HG03469 (cell line): ENCODE measurements at regions not wholly inside any gene's neighbourhood (a gene's known extent, or its start where the extent isn't known, plus 50 kb on each side); places are given as distances from the start of the nearest gene placed in this dataset.

ENCODE experiments used
- ATAC-seq: cut with Tn5 transposase; IDR thresholded peaks from one replicate; pipeline ENCODE4 v1.9.1; 2021; ENCODE audit warnings: mild to moderate bottlenecking, moderate library complexity, moderate number of reproducible peaks; ENCODE audit not compliant: unreplicated experiment

GRCh38 chr15:85976102-85976501 lies 103.6 kb upstream of the AGBL1 start:
- ATAC-seq: no peak

- ATAC-seq: no peak
Observed at GRCh38 chr15:85976986-85977385, 102.7 kb upstream of the AGBL1 start.

- no peak for ATAC-seq
Observed at GRCh38 chr15:85977586-85977985, 102.1 kb upstream of the AGBL1 start.

GRCh38 chr15:85979929-85980328 lies 99.7 kb upstream of the AGBL1 start:
- no peak for ATAC-seq

GRCh38 chr15:85980946-85981345 lies 98.7 kb upstream of the AGBL1 start:
- no peak for ATAC-seq

GRCh38 chr15:85984241-85984640 lies 95.4 kb upstream of the AGBL1 start:
- no peak for ATAC-seq

- ATAC-seq: no peak
Observed at GRCh38 chr15:85986116-85986515, 93.6 kb upstream of the AGBL1 start.

GRCh38 chr15:85986741-85987140 lies 92.9 kb upstream of the AGBL1 start:
- no peak for ATAC-seq

GRCh38 chr15:85988741-85989140 lies 90.9 kb upstream of the AGBL1 start:
- ATAC-seq: no peak

- ATAC-seq: no peak
Observed at GRCh38 chr15:85992224-85992623, 87.4 kb upstream of the AGBL1 start.

GRCh38 chr15:85993116-85993515 lies 86.6 kb upstream of the AGBL1 start:
- ATAC-seq: no peak

GRCh38 chr15:85997618-85998017 lies 82.1 kb upstream of the AGBL1 start:
- ATAC-seq: no peak

- no peak for ATAC-seq
Observed at GRCh38 chr15:85999658-86000057, 80.0 kb upstream of the AGBL1 start.

GRCh38 chr15:86001200-86001599 lies 78.5 kb upstream of the AGBL1 start:
- ATAC-seq: no peak

- ATAC-seq: no peak
Observed at GRCh38 chr15:86002444-86002843, 77.2 kb upstream of the AGBL1 start.

- ATAC-seq: no peak
Observed at GRCh38 chr15:86004061-86004460, 75.6 kb upstream of the AGBL1 start.

- no peak for ATAC-seq
Observed at GRCh38 chr15:86006546-86006945, 73.1 kb upstream of the AGBL1 start.

- no peak for ATAC-seq
Observed at GRCh38 chr15:86009727-86010126, 69.9 kb upstream of the AGBL1 start.

GRCh38 chr15:86010398-86010797 lies 69.3 kb upstream of the AGBL1 start:
- no peak for ATAC-seq

GRCh38 chr15:86010891-86011290 lies 68.8 kb upstream of the AGBL1 start:
- no peak for ATAC-seq

GRCh38 chr15:86014016-86014415 lies 65.7 kb upstream of the AGBL1 start:
- no peak for ATAC-seq

- ATAC-seq: no peak
Observed at GRCh38 chr15:86016750-86017149, 62.9 kb upstream of the AGBL1 start.

- no peak for ATAC-seq
Observed at GRCh38 chr15:86018679-86019078, 61.0 kb upstream of the AGBL1 start.
